ENCODE measurements at regions not wholly inside any gene's neighbourhood (a gene's known extent, or its start where the extent isn't known, plus 50 kb on each side); places are given as distances from the start of the nearest gene placed in this dataset.

DNA sequence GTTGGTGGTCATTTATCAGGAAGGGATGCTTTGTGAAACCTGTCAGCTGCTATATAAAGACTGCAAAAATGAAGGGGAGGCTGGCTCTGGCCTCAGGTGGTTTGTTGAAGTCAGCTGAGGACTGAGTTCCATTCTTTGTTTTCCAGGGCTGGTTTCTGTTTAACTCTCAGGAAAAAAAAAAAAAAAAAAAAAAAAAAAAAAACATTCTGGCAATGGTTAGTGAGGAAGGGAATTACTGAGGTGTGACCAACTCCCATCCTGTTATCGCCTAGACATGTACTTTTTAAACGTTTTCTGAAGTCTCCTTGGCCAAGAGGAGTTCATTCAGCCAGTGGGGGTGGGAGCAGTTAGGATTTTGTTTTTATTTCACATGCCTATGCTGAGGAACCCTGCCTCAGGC, 316.3 kb downstream of the OXSM start:
- no peak for TF ChIP-seq EZH2 (IDR thresholded peaks at IDR 0.05; ENCODE audit: low read length, missing control alignments)
- TF ChIP-seq, protein P1, sequence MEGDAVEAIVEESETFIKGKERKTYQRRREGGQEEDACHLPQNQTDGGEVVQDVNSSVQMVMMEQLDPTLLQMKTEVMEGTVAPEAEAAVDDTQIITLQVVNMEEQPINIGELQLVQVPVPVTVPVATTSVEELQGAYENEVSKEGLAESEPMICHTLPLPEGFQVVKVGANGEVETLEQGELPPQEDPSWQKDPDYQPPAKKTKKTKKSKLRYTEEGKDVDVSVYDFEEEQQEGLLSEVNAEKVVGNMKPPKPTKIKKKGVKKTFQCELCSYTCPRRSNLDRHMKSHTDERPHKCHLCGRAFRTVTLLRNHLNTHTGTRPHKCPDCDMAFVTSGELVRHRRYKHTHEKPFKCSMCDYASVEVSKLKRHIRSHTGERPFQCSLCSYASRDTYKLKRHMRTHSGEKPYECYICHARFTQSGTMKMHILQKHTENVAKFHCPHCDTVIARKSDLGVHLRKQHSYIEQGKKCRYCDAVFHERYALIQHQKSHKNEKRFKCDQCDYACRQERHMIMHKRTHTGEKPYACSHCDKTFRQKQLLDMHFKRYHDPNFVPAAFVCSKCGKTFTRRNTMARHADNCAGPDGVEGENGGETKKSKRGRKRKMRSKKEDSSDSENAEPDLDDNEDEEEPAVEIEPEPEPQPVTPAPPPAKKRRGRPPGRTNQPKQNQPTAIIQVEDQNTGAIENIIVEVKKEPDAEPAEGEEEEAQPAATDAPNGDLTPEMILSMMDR (conservative IDR thresholded peaks at IDR 0.05 in 1 of 2, IDR thresholded peaks at IDR 0.05 in 1 of 2; ENCODE audit: low read depth in 1 of 2, low read length in 2 of 2): no peak
- DNase-seq (ENCODE audit: low read depth in 2 of 2): no peak
- no peaks in the 10 kb centered on the region for H3K27me3 ChIP-seq (ENCODE audit: control insufficient read depth, insufficient read depth, low read length)
- no peak overlapping the region for H2AFZ ChIP-seq (ENCODE audit: low read length)
- H3K4me3 ChIP-seq (replicated peaks in 1 of 4; ENCODE audit: control extremely low read depth in 1 of 4, insufficient read depth in 1 of 4, low read depth in 3 of 4, low read length in 4 of 4): no peak overlapping the region
- H3K9me3 ChIP-seq (ENCODE audit: control insufficient read depth, insufficient read depth, low read depth, low read length): no peaks in the 10 kb centered on the region
- H4K20me1 ChIP-seq (ENCODE audit: control insufficient read depth, extremely low read depth, insufficient read depth, low read length): no peaks in the 10 kb centered on the region
- no peak overlapping the region for H3K9ac ChIP-seq (ENCODE audit: insufficient read depth, low read length)
- no peak overlapping the region for H3K27ac ChIP-seq (ENCODE audit: insufficient read depth, low read length)
- no peaks in the 10 kb centered on the region for H3K79me2 ChIP-seq (ENCODE audit: control insufficient read depth, insufficient read depth, low read length)
- H3K36me3 ChIP-seq (ENCODE audit: control insufficient read depth, insufficient read depth, low read length): no peaks in the 10 kb centered on the region
- H3K4me1 ChIP-seq (ENCODE audit: control insufficient read depth, extremely low read depth, insufficient read depth, low read length): no peaks in the 10 kb centered on the region
- no peak overlapping the region for H3K4me2 ChIP-seq (ENCODE audit: extremely low read depth, insufficient read depth, low read length)

DNA sequence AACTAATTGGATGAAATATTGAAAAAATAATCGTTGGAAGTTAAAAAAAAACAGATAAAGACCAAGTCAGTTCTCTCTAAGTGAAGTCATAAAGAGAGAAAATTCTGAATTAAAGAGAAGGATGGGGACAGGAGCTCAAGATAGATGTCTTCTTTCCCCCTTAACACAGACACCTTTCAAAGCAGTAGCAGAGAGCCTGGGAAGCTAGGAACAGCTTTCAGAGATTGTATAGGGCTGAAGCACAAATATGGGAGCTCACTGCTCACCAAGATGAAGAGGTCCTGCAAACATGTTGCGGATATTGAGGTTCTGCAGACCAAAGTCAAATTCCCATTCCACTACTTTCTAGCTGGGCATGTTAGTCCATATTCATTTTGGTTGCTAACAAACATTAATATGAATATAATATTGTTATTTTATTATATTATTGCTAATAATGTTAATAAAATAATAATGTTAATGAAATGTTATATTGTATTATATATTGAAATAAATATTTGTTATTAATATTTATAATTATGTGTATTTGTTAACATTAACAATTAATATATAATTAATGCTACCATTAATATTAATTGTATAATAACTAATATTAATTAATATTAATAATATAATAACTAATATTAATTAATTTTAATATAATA, 319.1 kb downstream of the OXSM start:
- Histone ChIP-seq H3K4me2 (ENCODE audit: extremely low read depth, insufficient read depth, low read length) (no peak overlapping the region), H3K36me3 (ENCODE audit: control insufficient read depth, insufficient read depth, low read length) (no peaks in the 10 kb centered on the region), H3K27me3 (ENCODE audit: control insufficient read depth, insufficient read depth, low read length) (no peaks in the 10 kb centered on the region), H3K9me3 (ENCODE audit: control insufficient read depth, insufficient read depth, low read depth, low read length) (no peaks in the 10 kb centered on the region), H3K4me1 (ENCODE audit: control insufficient read depth, extremely low read depth, insufficient read depth, low read length) (no peaks in the 10 kb centered on the region), H3K9ac (ENCODE audit: insufficient read depth, low read length) (no peak overlapping the region), H2AFZ (ENCODE audit: low read length) (no peak overlapping the region), H3K4me3 (replicated peaks in 1 of 4; ENCODE audit: control extremely low read depth in 1 of 4, insufficient read depth in 1 of 4, low read depth in 3 of 4, low read length in 4 of 4) (no peak overlapping the region), H3K79me2 (ENCODE audit: control insufficient read depth, insufficient read depth, low read length) (no peaks in the 10 kb centered on the region), H4K20me1 (ENCODE audit: control insufficient read depth, extremely low read depth, insufficient read depth, low read length) (no peaks in the 10 kb centered on the region), H3K27ac (ENCODE audit: insufficient read depth, low read length) (no peak overlapping the region)
- TF ChIP-seq, protein P1 (conservative IDR thresholded peaks at IDR 0.05 in 1 of 2, IDR thresholded peaks at IDR 0.05 in 1 of 2; ENCODE audit: low read depth in 1 of 2, low read length in 2 of 2): no peak
- no peak for TF ChIP-seq EZH2 (IDR thresholded peaks at IDR 0.05; ENCODE audit: low read length, missing control alignments)
- DNase-seq (ENCODE audit: low read depth in 2 of 2): no peak

DNA sequence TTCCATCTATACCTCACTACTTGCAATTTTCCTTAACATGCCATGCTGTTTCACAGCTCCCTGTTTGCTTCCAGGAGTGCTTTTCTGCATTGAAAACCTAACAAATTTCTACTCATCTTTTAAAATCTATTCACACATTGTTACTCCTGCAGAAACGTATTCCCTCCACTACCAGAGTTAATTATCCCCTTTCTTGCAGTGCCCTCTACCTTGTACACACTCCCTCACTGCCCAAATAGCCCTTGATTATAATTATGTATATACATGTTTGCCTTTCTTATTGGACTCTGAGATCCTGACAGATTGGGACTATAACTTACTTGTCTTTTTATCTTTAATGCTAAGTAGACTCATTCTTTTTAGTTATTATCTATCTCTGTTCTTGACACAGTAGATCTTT, 325.0 kb downstream of the OXSM start:
- Histone ChIP-seq H3K36me3 (ENCODE audit: control insufficient read depth, insufficient read depth, low read length) (no peaks in the 10 kb centered on the region), H3K9me3 (ENCODE audit: control insufficient read depth, insufficient read depth, low read depth, low read length) (no peaks in the 10 kb centered on the region), H3K27ac (ENCODE audit: insufficient read depth, low read length) (no peak overlapping the region), H3K9ac (ENCODE audit: insufficient read depth, low read length) (no peak overlapping the region), H4K20me1 (ENCODE audit: control insufficient read depth, extremely low read depth, insufficient read depth, low read length) (no peaks in the 10 kb centered on the region), H3K27me3 (ENCODE audit: control insufficient read depth, insufficient read depth, low read length) (no peaks in the 10 kb centered on the region), H2AFZ (ENCODE audit: low read length) (no peak overlapping the region), H3K4me1 (ENCODE audit: control insufficient read depth, extremely low read depth, insufficient read depth, low read length) (no peaks in the 10 kb centered on the region), H3K4me3 (replicated peaks in 1 of 4; ENCODE audit: control extremely low read depth in 1 of 4, insufficient read depth in 1 of 4, low read depth in 3 of 4, low read length in 4 of 4) (no peak overlapping the region), H3K4me2 (ENCODE audit: extremely low read depth, insufficient read depth, low read length) (no peak overlapping the region), H3K79me2 (ENCODE audit: control insufficient read depth, insufficient read depth, low read length) (no peaks in the 10 kb centered on the region)
- DNase-seq (ENCODE audit: low read depth in 2 of 2): no peak
- TF ChIP-seq, protein P1 (conservative IDR thresholded peaks at IDR 0.05 in 1 of 2, IDR thresholded peaks at IDR 0.05 in 1 of 2; ENCODE audit: low read depth in 1 of 2, low read length in 2 of 2): no peak
- TF ChIP-seq EZH2 (IDR thresholded peaks at IDR 0.05; ENCODE audit: low read length, missing control alignments): no peak
